Fibroblast of skin of left quadriceps (primary cell): ENCODE measurements at regions not wholly inside any gene's neighbourhood (a gene's known extent, or its start where the extent isn't known, plus 50 kb on each side); places are given as distances from the start of the nearest gene placed in this dataset.
"Not testable (repeated sequence)": the region's sequence is repeated elsewhere in the genome, so short reads cannot be mapped to it uniquely, and the experiment has no call there.

Source experiments
- DNase-seq, 2 experiments: peaks; one replicate each; pipeline ENCODE4 v3.0.0-alpha.2; 2013; ENCODE audit warnings: low read depth in 2 of 2

DNA sequence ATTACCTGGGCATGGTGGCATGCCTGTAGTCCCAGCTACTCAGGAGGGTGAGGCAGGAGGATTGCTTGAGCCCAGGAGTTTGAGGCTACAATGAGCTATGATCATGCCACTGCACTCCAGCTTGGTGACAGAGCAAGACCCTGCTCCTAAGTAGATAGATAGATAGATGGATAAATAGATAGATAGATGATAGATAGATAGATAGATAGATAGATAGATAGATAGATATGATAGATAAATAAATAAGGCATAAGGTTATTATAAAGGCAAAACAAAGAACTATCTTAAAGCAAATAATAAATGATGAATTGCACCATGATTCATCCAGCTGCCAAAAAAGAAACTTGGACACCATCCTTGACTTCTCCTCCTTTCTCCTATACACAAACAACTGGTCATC is 82.0 kb upstream of the DLX6 start:
- DNase-seq: not testable (repeated sequence)

DNA sequence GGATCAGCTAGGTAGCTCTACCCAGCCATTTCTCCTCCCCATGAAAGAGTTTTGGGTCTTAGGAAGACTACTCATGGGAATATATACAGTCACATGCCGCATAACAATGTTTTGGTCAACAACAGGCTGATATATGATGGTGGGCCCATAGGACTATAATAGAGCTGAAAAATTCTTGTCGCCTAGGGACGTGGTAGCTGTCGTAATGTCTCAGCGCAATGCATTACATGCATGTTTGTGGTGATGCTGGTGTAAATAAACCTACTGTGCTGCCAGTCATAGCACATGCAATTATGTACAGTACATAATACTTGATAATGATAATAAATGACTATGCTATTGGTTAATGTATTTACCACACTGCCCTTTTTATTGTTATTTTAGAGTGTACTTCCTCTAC is 78.2 kb upstream of the DLX6 start:
- no peak for DNase-seq

DNA sequence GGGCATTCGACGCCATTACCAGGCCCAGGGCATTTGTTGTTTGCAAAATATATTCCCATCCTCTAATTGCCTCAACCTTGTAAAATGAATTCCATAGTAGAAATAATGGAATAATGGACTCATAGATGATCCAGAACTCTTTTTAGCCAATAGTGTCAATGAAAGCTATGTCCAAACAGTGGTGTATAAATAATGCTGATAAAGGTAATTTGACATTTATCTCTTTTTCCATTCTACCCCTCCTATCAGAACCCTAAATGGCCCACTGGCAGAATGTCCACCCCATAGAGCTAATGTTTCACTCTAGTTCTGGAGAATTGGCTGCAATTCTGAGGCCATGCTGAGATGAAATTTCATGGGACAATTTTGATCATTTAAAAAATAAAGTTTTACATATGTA is 76.4 kb upstream of the DLX6 start:
- no peak for DNase-seq

DNA sequence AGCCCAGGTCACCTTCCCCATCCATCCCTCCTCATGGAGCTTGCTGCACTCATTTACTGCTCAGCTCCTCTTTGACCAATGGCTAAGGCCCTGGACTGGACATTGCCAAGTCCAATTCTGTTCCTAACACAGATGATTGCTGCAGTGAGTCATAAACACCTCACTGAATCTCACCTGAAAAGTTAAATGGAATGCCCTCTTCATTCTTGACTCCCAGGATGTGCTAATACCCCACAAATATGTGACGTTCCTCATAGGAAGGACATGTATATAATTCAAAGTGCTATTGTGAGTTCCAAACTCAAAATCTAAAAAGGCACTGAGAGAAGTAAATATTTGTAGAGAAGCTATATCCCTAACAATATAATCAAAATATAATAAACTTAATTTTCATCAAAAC is 73.5 kb upstream of the DLX6 start:
- DNase-seq: no peak

DNA sequence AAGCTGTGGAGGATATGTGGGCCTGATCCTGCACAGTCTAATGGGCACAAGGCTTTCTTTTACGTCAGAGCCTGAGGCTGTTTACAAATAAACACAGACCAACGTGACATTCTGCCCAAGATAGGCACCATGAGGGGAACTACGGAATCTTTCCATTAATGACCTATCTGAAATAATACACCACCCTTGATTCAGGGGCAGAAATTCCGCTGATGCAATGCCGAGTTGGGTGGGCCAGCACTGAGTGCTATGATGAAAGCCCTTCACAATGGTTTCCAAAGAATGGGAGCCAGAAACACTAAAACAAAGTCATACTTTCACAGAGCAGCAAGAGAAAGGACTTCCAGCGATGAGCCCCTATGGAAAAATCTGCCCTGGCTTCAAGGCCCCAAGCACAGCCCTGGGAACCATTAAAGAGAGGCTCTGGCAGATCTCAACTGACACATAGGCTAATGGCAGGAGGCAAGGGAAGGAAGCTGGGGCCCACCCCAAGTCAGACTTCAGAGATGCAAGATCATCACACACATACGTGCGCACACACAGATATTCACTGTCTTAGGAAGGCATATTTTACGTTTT is 72.2 kb upstream of the DLX6 start:
- no peak for DNase-seq

DNA sequence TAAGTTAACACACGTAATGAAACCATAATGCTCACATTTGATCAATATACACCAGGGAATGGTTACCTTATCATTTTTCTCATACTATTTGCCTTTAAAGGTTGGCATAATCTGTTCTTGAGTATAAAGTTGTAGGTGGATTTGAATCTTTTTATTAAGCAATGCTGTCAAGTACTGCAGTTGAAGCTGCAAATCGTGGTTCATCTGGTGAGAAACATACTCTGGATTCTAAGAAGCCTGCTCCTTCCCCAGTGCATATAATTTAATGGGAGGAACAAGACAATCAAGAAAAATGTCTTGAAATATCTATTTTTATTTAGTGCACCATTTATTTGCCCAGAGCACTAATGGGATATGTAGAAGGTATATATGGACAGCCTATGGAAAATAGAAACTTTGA is 68.7 kb upstream of the DLX6 start:
- DNase-seq: no peak

DNA sequence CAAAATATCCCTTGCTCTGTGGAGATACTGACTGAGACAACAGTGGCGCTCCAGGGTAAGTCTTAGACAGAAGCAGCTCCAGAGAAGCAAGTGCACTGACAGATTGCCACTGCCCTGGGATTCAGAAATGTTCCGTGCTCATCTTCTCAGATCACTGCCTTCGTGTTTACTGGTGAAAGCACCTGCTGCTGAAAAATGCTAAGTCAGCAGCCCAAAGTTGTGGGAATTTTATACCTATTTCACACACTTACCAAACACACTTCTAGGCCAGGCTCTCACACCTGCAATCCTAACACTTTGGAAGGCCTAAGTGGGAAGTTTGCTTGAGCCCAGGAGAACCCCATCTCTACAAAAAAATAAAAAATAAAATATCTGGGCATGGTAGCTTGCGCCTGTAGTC is 63.2 kb upstream of the DLX6 start:
- DNase-seq: no peak

DNA sequence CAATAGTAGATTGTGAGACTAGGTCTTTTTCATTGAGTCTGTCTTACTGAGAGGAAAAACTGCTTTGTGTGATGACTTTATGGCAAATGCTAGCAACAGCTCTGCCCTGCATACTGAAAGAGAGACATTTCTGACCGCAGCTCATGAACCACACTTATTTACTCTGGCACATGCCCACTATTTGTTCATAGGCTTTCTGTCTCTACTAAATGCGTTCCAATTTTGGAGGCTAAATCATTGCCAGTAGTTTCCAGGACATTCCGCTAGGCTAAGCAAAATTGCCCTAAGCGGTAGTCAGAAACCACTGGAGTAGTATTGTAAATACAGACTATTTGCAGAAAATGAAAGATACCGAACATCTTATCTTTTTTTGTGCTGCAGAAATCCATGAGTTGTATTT is 55.6 kb upstream of the DLX6 start:
- DNase-seq: no peak

DNA sequence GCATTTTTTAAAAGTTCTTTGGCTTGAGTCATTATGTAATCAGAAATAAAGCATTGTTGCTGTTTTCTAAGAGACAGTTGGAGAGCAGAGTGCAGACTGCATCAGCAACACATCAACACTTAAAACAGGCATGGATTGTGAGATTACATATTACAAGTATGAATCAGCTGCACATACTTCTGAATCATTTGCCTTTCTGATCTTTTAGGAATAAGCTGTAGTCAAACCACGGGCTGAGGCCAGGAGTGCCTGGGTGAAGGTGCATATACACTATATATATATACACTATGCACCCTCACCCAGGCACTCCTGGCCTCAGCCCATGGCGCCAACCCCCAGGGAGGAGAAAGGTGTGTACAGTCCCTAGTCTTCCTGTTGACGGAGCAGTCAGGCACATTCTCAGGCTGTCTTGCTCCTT is 52.4 kb upstream of the DLX6 start:
- peak; percentile 0 for DNase-seq

DNA sequence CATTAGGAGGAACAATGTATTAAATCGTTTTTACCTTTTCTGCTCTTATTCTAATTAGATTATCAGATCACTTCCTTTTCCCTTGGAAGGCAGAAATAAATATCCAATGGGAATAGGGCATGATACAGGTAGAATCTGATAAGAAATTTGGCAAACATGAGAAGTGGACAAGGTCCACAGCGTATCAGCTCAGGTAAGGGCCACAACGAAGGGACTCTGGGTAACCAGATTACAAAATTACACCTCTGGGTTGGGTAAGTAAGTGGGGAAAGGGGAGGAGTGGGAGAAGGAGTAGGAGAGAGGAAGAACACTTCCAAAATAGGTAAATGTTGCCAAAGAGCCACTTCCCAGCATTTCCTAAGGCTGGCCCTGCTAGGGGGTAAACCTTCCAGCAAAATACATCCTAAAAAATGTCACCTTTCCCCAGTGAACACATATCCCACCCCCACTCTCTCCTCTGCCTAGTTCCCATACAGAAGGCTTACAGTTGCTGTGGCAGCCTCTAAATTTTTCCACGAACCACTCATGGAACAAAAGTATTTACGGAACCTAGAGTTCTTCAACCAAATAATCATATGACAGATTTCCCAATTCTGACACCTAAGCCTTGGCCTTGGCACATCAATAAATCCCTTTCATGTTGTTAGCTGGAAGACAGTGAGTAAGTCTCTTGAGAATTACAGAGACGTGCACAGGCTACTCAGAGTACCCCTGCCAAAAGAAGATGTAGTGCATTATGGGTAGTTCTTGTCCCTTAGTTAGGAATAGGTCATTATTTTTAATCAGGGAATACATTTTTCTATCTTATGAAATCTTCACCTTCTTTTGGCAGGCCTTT is 51.5 kb upstream of the DLX6 start:
- no peak for DNase-seq
